ENCODE measurements at regions not wholly inside any gene's neighbourhood (a gene's known extent, or its start where the extent isn't known, plus 50 kb on each side); places are given as distances from the start of the nearest gene placed in this dataset.

- H3K27ac ChIP-seq, result no peak overlapping the region
- CTCF ChIA-PET, result no interaction called here
- no peak overlapping the region for H3K4me2 ChIP-seq
- POLR2A ChIA-PET, result no interaction called here
- H3K4me1 ChIP-seq, result peaks cover 4% of the 10 kb centered on the region; the same call in 1 of the 3 replicates
- no peak for ATAC-seq
- TF ChIP-seq CBX2 (IDR thresholded peaks at IDR 0.05; ENCODE audit: borderline replicate concordance, low read depth) (no peak), EHF (CRISPR knock-in tag; IDR thresholded peaks at IDR 0.05) (no peak), BCL3 (IDR thresholded peaks at IDR 0.05) (no peak), REST (IDR thresholded peaks at IDR 0.05) (no peak), RCOR1 (IDR thresholded peaks at IDR 0.05; ENCODE audit: low read depth, low read length) (no peak), RARB (CRISPR knock-in tag; IDR thresholded peaks at IDR 0.05) (no peak), ATOH8 (CRISPR knock-in tag; IDR thresholded peaks at IDR 0.05; ENCODE audit: low read depth) (no peak), EP300 (IDR thresholded peaks at IDR 0.05) (no peak), NR3C1 (IDR thresholded peaks at IDR 0.05) (no peak)
- no peaks in the 10 kb centered on the region for H3K9me3 ChIP-seq
- FAIRE-seq, result no peak
- no peak overlapping the region for H3K4me3 ChIP-seq
- WGBS (ENCODE audit: missing lambda C conversion rate), result 27% methylated on average over 2 of the region's 2 CpGs
- DNase-seq (ENCODE audit: low read depth in 1 of 2, low spot score in 1 of 2), result no peak
Observed at GRCh38 chr6:112469306-112469705, 122.2 kb downstream of the RFPL4B start.

- ATAC-seq, result no peak
- no peak for FAIRE-seq
- H3K27ac ChIP-seq, result no peak overlapping the region
- H3K4me2 ChIP-seq, result no peak overlapping the region
- no peak for DNase-seq (ENCODE audit: low read depth in 1 of 2, low spot score in 1 of 2)
- ChIA-PET POLR2A (no interaction called here), CTCF (no interaction called here)
- TF ChIP-seq ZNF302 (CRISPR knock-in tag; IDR thresholded peaks at IDR 0.05) (no peak), FOSL2 (IDR thresholded peaks at IDR 0.05) (no peak), FOSL2 (CRISPR knock-in tag; IDR thresholded peaks at IDR 0.05) (no peak), BHLHE40 (IDR thresholded peaks at IDR 0.05; ENCODE audit: low read depth, low read length) (no peak), KDM1A (IDR thresholded peaks at IDR 0.05; ENCODE audit: low read depth) (no peak), SMC3 (IDR thresholded peaks at IDR 0.05) (no peak), MAFK (IDR thresholded peaks at IDR 0.05; ENCODE audit: partially characterized antibody) (no peak), CBX2 (IDR thresholded peaks at IDR 0.05; ENCODE audit: borderline replicate concordance, low read depth) (no peak), EHF (CRISPR knock-in tag; IDR thresholded peaks at IDR 0.05) (no peak)
- H3K9me3 ChIP-seq, result no peaks in the 10 kb centered on the region
- H3K4me1 ChIP-seq, result peaks cover 4% of the 10 kb centered on the region; the same call in 1 of the 3 replicates
- WGBS (ENCODE audit: missing lambda C conversion rate), result 63% methylated on average over 4 of the region's 4 CpGs
- H3K4me3 ChIP-seq, result no peak overlapping the region
Observed at GRCh38 chr6:112470376-112470775, 123.2 kb downstream of the RFPL4B start.

- FAIRE-seq, result no peak
- no peaks in the 10 kb centered on the region for H3K9me3 ChIP-seq
- POLR2A ChIA-PET, result no interaction called here
- no peak for TF ChIP-seq HOXA7 (CRISPR knock-in tag; IDR thresholded peaks at IDR 0.05)
- no peak for TF ChIP-seq ATOH8 (CRISPR knock-in tag; IDR thresholded peaks at IDR 0.05; ENCODE audit: low read depth)
- no peak for TF ChIP-seq HEYL (CRISPR knock-in tag; IDR thresholded peaks at IDR 0.05)
- no peak for TF ChIP-seq HOXB5 (CRISPR knock-in tag; IDR thresholded peaks at IDR 0.05)
- no peak for TF ChIP-seq E2F6 (IDR thresholded peaks at IDR 0.05; ENCODE audit: borderline replicate concordance, low read depth)
- TF ChIP-seq BHLHE40 (IDR thresholded peaks at IDR 0.05; ENCODE audit: low read depth, low read length), result no peak
- no peak for TF ChIP-seq BCL3 (IDR thresholded peaks at IDR 0.05)
- TF ChIP-seq RFX5 (IDR thresholded peaks at IDR 0.05), result no peak
- TF ChIP-seq FOSB (CRISPR knock-in tag; IDR thresholded peaks at IDR 0.05), result no peak
- no peak for TF ChIP-seq POLR2AphosphoS2 (conservative IDR thresholded peaks at IDR 0.05; ENCODE audit: low read length)
- TF ChIP-seq ESRRA (IDR thresholded peaks at IDR 0.05; ENCODE audit: borderline replicate concordance, low read length), result no peak
- TF ChIP-seq EHF (CRISPR knock-in tag; IDR thresholded peaks at IDR 0.05), result no peak
- TF ChIP-seq EP300 (IDR thresholded peaks at IDR 0.05), result no peak
- TF ChIP-seq JUN (IDR thresholded peaks at IDR 0.05), result no peak
- TF ChIP-seq USF2 (IDR thresholded peaks at IDR 0.05), result no peak
- no peak overlapping the region for H3K4me3 ChIP-seq
- 41% methylated on average over 1 of the region's 1 CpG for WGBS (ENCODE audit: missing lambda C conversion rate)
- H3K4me2 ChIP-seq, result no peak overlapping the region
- CTCF ChIA-PET, result no interaction called here
- no peak for DNase-seq (ENCODE audit: low read depth in 1 of 2, low spot score in 1 of 2)
- no peak for ATAC-seq
- peaks cover 4% of the 10 kb centered on the region; the same call in 1 of the 3 replicates for H3K4me1 ChIP-seq
- no peak overlapping the region for H3K27ac ChIP-seq
Observed at GRCh38 chr6:112470950-112471349, 123.8 kb downstream of the RFPL4B start.

All from A549 (cell line).